Stimulated activated CD8-positive, alpha-beta memory T cell treated with anti-CD3 and anti-CD28 coated beads, Interleukin-15, amount 100 ng/mL, for 24 hours (primary cell): ENCODE measurements at regions not wholly inside any gene's neighbourhood (a gene's known extent, or its start where the extent isn't known, plus 50 kb on each side); places are given as distances from the start of the nearest gene placed in this dataset.
"Not testable (repeated sequence)": the region's sequence is repeated elsewhere in the genome, so short reads cannot be mapped to it uniquely, and the experiment has no call there.

ENCODE experiments used
- DNase-seq: peaks from one replicate; pipeline ENCODE4 v3.0.0-alpha.2; 2020; ENCODE audit warnings: low read depth

DNA sequence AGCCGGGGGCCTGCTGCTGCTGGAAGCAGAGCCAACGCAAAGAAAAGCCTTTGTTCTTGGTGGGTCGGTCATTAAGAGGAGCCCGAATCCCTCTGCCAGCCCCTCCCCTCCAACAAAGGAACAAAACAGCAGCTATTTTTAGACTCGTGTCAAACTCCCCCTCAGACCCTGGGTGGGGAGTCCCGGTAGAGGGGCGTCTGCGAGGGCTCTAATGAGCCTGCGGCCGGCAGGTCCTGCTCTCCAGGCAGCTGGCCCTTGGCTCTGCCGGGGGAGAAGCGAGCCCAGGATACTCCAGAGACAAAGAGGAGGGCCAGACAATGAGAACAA, 114.0 kb downstream of the LHX2 start:
- DNase-seq, result no peak

DNA sequence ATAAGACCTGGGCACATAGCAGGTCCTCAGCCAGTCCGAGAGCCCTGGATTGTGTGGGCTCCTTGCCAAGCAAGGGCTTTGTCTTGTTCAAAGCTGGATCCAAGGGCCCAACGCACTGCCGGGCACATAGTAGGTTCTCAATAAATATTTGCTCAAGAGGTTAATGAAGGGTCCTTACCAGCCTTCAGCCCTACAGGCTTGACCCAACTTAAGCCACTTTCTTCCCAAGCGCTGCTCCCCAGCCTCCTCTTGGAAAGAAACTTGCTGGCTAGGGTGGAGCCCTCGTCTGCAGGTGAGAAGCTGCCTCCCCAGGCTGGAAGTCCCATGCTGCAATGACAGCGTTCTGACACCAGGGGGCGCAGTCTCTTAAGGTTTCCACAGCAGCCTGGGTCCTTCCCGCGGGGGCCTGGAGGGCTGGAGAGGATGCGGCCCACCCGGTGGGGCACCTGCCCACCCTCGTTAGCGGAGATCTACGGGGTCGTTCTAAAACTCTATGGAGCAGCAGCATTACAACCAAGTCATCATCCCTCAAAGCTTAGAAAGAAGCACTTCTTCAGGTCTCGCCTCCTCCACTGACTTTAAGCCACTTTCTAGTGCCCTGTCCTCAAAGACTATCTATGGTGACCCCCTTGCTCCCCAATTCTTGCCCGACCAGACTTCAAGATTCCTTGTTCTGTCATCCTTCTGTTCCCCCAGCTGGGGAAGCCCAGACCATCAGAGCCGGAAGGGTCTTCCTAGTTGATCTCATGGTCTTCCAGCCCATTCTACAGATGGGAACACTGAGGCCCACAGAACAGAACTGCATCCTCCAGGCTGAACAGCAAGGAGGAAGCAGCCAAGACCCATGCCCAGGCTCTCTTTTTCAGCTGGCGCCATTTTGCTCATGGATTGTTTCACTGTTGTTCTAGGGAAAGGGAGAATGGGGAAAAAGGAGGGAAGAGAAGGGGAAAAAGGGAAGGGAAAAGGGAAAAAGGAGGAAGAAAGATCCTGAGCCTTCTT, 115.4 kb downstream of the LHX2 start:
- DNase-seq, result peak; percentile 71

DNA sequence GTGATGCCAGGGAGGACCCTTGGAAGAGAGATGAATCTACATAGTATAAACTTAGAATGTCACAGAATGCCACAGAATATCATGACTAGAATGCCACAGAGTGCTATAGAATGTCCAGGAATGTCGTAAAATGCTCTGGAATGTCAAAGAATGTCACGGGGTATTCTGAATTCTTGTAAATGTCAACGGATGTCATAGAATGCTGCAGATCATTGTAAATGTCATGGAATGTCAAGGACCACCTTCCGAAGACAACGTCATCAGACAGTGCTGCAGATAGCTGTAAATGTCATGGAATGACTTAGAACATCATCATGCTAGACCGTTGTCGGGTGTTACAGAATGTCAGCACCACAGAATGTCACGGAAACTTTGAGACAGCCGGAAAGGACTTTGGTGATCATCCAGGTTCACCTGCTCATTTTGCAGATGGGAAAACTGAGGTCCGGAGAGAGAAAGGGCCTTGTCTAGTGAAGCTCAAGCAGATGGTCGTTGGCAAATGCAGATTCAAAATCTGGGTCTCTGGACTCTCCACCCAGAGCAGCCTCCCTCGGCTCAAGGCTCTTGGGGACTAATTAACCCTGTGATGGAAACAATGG, 117.1 kb downstream of the LHX2 start:
- DNase-seq, result no peak

DNA sequence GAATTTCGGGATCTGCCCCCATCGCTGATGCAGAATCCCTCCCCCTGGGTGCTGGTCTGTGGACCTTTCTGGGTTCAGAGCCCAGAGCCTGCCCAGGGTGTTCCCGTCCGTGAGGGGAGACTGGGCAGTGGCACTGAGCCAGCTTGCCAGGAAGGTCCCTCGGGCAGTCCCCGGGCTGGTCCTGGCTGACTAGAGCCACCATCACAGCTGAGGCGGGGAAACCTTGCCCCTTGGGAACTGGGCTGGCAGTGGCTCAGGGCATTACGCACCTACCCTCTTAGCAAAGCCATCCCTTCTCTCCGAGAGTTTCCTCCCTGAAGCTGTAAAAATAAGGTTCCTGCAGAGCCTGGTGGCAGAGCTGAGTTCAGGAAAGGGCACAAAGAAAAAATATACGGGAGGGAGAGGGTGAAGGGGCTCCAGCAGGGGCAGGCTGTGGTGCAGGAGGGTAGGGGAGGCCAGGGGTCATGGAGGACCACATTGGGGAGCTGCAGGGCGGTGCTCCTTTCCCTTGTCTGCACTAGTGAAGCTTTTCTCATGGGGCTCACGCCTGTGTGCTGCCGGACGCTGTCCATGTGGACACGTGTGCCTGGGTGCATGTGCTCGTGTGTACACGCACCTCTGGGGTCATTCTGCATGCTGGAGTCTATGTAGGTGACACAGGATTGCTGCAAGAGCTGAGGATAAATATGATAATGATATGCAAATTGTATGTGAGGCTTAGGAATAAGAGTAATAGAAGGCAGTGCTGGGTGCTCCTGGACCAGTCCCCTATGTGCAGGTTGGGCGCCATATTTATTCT, 118.9 kb downstream of the LHX2 start:
- no peak for DNase-seq

DNA sequence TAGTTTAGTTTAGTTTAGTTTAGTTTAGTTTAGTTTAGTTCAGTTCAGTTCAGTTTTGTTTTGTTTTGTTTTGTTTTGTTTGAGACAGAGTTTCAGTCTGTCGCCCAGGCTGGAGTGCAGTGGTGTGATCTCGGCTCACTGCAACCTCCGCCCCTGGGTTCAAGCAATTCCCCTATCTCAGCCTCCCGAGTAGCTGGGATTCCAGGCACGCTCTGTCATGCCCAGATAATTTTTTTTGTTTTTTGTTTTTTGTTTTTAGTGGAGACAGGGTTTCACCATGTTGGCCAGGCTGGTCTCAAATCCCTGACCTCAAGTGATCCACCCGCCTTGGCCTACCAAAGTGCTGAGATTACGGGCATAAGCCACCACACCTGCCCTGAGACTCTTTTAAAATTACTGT, 120.0 kb downstream of the LHX2 start:
- DNase-seq, result not testable (repeated sequence)

DNA sequence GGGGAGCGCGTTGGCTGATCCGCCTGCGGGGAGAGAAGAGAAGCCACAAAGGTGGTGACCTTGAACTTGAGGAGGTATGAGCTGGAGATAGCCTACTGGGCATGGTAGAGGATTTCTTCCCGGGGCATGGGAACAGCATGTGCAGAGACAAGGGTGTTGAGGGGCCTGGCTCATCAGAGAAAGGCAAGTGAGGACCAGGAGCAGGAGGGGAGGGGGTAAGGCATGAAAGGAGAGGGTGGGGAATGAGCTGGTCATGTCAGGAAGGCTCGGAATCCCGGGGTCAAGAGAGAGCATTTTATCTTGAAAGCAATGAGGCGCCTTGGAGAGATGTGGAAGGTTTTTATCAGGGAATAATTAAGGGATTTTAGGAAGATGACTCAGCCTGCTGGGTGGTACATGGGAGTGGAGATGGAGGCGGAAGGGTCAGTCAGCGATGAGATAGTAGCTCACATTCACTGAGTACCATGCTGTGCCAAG, 121.1 kb downstream of the LHX2 start:
- no peak for DNase-seq

DNA sequence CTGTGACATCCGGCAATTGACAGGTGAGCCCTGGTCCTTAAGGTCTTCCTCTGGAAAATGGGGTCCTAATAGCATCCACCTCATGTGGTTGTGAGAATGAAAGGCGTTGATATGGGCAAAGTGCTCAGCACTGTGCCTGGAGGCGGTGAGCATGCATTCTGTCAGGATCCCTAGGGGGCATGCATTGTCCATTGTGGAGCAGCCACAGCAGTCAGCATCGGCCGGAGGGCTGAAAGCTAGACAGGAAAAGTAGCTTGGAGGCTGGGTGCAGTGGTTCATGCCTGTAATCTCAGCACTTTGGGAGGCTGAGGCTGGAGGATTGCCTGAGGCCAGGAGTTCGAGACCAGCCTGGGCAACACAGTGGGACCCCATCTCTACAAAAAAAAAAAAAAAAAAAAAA, 122.2 kb downstream of the LHX2 start:
- DNase-seq, result no peak

DNA sequence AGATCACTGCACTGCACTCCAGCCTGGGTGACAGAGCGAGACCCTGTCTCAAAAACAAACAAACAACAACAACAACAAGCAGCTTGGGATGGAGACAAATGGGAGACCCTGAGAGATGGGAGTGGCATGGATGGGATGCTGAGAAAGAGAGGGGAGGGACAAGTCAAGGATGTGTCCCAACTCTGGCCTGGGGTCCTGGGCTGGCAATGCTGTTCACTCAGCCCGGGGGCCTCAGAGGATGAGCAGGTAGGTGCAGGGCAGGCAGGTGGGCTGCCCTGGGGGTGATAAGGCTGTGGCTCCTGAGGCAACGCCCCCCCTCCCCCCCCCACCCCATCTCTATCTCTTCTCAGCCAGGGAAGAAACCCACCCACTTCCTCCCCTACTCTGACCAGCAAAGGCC, 123.0 kb downstream of the LHX2 start:
- no peak for DNase-seq

DNA sequence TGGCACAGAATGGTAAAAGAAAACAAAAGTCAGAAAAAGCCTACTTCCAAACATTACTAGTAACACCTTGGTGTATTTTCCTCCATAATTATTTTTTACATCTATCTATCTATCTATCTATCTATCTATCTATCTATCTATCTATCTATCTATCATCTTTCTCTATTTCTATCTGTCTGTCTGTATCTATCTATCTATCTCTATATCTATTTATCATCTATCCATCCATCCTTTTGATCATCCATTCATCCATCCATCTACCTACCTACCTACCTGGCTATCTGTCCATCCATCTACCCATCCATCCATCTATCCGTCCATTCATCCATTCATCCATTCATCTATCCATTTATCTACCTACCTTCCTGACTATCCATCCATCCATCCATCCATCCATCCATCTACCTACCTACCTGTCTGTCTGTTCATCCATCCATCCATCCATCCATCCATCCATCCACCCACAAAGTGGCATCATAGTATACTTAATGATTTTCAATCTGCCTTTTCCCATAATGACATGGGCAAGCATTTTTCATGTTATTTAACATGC, 121.9 kb upstream of the NEK6 start:
- DNase-seq, result no peak

DNA sequence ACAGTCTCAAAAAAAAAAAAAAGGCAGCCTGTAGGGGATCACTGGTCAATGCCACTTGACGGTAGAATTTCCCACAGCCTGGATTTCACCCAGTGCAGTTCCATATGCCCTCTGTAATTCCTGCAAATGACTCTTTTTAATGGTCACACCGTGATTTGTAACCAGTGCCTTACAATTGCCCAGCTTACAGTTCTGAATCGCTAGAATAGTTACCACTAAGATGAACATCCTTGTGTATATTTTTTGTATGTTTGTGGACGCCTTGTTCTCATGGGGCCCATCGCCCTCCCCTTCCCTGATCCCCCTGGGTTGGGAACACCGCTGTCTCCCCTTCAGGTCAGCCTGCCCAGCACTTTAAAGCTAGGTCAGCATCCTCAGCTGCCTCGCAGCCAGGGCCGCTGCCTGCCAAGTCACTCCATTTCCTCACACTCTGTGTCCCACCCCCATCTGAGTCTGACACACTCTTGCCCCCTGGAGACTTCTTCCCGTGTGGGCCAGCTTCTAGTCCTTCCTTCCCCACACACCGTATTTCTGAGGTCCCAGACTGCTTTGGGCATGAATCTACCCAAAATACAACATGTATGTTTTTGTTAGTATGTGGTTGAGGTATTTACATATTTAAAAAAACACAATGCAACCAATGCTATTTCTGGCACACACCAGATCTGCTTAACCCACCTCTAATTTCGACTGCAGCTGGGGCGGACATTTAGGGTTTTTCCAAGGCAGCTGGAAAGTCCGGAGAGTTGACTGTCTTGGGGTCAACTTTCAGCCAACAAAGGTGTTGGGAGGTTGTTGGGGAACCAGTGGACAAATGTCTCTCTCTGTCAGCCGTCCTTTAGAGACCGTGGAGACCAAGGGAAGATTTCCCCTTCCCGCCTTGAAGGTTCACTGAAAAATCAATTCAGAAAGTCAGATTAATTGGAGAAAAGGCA, 120.5 kb upstream of the NEK6 start:
- no peak for DNase-seq

DNA sequence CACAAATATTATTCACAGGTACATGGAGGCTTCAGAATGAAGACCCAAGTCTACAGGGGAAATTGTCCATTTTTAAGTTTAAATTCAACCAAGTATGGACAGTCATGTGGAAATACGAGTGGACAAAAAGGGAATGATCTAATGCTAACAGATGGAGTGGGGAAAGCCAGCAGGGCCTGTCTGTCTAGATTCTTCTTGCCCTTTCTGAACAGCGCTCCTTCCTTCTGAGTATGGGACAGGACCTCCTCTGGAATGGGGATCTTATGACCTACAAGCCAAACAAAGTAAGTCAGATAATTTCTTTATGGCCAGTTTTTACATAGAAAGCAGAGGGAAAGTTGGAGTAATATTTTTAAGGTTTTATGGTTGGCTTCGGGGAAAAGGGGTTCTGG, 119.8 kb upstream of the NEK6 start:
- DNase-seq, result no peak

DNA sequence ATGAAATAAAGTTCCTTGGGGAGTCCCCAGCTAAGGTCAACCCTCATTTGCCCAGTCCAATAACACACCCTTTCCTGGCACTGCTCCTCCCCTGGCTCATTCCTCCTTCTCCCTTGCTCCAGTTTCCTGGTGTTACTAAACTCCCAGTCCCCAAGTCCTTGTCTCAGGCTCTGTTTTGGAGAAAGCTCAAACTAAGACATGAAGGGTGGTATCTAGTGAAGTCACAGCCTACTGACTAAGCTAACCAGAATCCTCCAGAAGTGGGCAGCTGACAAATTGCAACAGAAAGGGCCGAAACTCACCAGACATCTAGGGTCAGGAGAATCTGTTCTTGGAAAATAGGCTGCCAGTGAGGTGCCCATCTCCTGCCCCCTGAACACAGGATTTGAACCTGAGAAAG, 118.7 kb upstream of the NEK6 start:
- DNase-seq, result no peak

DNA sequence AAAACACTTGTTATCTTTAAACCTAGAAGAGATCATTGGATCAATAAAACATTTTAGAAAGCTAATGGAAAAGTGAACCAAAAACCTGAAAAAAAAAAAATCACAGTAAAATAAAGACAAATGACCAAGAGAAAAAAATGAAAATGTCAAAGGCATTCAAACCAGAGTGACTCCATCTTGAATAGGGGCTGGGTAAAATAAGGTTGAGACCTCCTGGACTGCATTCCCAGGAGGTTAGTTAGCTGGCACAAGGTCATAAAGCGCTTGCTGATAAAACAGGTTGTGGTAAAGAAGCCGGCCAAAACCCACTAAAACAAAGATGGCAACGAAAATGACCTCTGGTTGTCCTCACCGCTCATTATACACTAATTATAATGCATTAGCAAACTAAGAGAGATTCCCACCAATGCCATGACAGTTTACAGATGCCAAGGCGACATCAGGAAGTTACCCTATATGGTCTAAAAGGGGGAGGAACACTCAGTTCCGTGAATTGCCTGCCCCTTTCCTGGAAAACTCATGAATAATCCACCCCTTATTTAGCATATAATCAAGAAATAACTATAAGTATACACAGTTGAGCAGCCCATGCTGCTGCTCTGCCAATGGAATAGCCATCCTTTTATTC, 116.7 kb upstream of the NEK6 start:
- DNase-seq, result no peak

DNA sequence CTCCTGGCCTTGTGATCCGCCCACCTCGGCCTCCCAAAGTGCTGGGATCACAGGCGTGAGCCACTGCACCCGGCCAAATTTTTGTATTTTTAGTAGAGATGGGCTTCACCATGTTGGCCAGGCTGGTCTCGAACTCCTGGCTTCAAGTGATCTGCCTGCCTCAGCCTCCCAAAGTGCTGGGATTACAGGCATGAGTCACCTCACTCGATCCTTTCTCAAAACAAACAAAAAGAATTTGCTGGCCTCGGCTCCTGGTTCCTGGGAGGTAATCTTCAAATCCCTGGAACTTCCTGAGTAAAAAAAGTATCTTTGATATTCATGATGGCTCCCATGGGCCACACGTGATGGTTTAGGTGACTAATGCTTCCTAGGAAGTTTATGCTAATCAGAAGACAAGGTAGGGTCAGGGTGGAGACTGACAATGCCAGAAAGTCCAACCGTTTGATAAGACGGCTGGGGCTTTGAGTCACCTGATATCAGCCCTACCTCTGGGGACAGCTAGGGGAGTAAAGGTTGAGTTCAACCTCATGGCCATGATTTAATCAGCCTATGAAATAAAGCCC, 113.1 kb upstream of the NEK6 start:
- not testable (repeated sequence) for DNase-seq

DNA sequence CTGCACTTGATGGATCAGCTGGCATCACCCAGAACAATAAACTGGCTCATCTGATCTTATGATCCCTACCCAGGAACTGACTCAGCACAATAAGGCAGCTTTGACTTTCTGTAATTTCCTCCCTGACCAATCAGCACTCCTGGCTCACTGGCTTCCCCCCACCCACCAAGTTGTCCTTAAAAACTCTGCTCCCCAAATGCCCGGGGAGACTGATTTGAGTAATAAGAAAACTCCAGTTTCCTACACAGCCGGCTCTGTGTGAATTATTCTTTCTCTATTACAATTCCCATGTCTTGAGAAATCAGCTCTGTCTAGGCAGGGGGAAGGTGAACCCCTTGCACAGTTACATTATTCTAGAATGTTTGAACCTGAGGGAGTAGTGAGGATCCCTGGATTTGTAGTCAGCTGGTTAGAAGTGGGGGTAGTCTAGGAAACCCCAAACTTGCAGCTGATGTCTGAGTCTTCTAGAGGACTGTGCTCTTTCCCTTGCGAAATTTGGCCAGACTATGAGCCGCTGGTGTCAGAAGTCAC, 111.7 kb upstream of the NEK6 start:
- no peak for DNase-seq

DNA sequence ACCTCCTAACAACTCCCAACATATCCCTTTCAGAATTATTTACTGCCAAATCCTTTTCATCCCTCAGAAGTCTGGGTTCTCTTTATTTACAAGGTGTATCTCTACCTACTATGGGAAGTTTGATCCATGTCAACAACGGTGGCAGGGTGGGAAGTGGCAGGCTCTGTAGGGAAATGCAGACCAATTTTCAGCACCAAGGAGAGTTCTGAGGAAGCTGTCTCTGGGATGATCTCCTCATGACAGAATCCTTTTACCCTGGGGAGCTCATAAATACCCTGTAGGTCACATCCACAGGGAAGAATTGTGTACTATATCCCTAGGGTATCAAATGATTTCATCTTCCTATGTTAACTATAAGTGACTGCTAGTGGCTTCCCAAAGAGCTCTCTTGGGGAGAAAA, 107.8 kb upstream of the NEK6 start:
- DNase-seq, result no peak

DNA sequence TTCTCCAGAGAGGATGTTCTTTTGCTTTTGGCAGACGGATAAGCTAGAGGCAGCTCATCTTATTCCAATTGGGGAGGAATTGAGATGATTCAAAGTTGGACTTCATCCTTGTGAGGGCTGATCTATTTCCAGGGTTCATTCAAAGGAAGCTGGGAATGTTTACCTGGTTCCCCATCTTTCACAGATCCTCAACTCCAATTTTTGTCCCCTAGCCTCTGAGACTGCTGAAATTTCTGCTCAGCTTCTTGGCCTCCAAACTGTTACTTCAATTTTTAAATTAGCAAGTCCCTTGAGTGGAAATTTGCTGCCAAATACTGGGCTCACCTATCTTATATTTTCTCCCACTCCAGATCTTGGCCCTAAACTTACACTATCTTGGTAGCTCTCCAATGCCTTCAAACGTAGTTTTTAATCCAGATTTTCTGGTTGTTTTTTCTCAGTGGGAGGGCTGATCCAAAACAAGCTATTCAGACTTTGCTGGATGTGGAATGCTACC, 93.9 kb upstream of the NEK6 start:
- no peak for DNase-seq

DNA sequence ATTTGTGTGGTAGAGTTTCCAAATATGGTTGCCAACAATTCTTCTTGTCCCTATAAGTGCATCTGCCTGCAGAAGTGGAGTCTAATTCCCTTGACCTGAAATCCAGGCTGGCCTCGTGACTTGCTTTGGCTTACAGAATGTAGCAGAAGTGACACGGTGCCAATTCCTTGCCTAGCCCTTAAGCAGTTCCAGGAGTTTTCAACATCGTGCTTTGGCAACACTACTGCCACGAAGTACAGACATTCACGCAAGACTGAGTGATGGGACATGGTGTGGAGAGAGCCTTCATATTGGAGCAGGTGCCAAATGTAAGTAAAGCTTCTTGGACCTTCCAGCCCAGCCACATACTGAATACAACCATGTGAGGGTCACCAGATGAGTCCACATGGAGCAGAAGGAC, 92.9 kb upstream of the NEK6 start:
- no peak for DNase-seq

DNA sequence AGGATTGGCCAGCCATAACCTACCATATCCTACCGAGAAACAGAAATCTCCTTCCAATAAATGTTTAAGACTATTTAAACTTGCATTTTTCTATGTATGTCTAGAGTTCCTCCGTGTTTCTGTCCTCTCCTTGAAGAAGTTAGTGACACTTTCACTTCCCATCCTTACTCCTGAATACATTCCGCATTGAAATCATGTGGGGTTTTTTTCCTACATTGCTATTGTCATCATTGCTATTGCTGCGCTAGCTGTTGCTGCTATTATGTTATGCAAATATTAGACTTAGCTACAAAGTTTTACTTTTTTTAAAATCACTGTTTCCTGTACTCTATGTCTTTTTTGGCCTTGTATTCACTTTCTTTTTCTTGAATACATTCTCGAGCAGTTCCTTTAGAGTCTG, 83.3 kb upstream of the NEK6 start:
- no peak for DNase-seq

DNA sequence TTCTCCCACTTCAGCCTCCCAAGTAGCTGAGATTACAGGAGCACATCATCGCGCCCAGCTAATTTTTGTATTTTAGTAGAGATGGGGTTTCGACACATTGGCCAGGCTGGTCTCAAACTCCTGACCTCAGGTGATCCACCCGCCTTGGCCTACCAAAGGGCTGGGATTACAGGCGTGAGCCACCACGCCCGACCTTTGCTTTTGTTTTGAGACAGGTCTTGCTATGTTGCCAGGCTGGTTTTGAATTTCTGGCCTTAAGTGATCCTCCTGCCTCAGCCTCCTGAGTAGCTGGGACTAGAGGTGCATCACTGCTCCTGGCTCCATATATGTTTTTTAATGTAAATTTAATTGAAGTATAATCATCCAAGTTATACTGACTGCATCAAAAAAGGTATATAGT, 80.2 kb upstream of the NEK6 start:
- not testable (repeated sequence) for DNase-seq
